ENCODE measurements at regions not wholly inside any gene's neighbourhood (a gene's known extent, or its start where the extent isn't known, plus 50 kb on each side); places are given as distances from the start of the nearest gene placed in this dataset.

- no peaks in the 10 kb centered on the region for H3K9me3 Mint-ChIP-seq
- H3K27ac Mint-ChIP-seq = peak overlapping the region; percentile 68 to 90 (median 82)
- peak overlapping the region in 1 of 3 experiments; percentile 34 for H3K4me3 Mint-ChIP-seq
- no peaks in the 10 kb centered on the region for H3K36me3 Mint-ChIP-seq (ENCODE audit: low read depth)
- H3K27me3 Mint-ChIP-seq (ENCODE audit: low read depth) = no peaks in the 10 kb centered on the region
- peaks cover 59% of the 10 kb centered on the region for H3K4me1 Mint-ChIP-seq
- TF ChIP-seq CTCF (IDR thresholded peaks at IDR 0.05; ENCODE audit: unreplicated experiment in 3 of 3) = no peak
Measured at GRCh38 chr3:150306083-150306482, 102.0 kb upstream of the TSC22D2 start.

- H3K36me3 Mint-ChIP-seq (ENCODE audit: low read depth) = no peaks in the 10 kb centered on the region
- H3K4me3 Mint-ChIP-seq = no peak overlapping the region
- peak in 1 of 3 experiments; percentile 9 for TF ChIP-seq CTCF (IDR thresholded peaks at IDR 0.05; ENCODE audit: unreplicated experiment in 3 of 3)
- no peak overlapping the region for H3K27ac Mint-ChIP-seq
- peaks cover 66% of the 10 kb centered on the region for H3K4me1 Mint-ChIP-seq
- H3K9me3 Mint-ChIP-seq = no peaks in the 10 kb centered on the region
- H3K27me3 Mint-ChIP-seq (ENCODE audit: low read depth) = no peaks in the 10 kb centered on the region
Measured at GRCh38 chr3:150303768-150304167, 104.3 kb upstream of the TSC22D2 start.

GRCh38 chr3:150302246-150302645 lies 105.9 kb upstream of the TSC22D2 start:
- Mint-ChIP-seq H3K9me3 (no peaks in the 10 kb centered on the region), H3K27me3 (ENCODE audit: low read depth) (no peaks in the 10 kb centered on the region), H3K27ac (peak overlapping the region in 1 of 3 experiments; percentile 6), H3K4me1 (peaks cover 51% of the 10 kb centered on the region), H3K36me3 (ENCODE audit: low read depth) (no peaks in the 10 kb centered on the region), H3K4me3 (no peak overlapping the region)
- no peak for TF ChIP-seq CTCF (IDR thresholded peaks at IDR 0.05; ENCODE audit: unreplicated experiment in 3 of 3)

- Mint-ChIP-seq H3K9me3 (no peaks in the 10 kb centered on the region), H3K4me3 (no peak overlapping the region), H3K27ac (peak overlapping the region in 1 of 3 experiments; percentile 24), H3K36me3 (ENCODE audit: low read depth) (no peaks in the 10 kb centered on the region), H3K27me3 (ENCODE audit: low read depth) (no peaks in the 10 kb centered on the region), H3K4me1 (peaks cover 45% of the 10 kb centered on the region)
- TF ChIP-seq CTCF (IDR thresholded peaks at IDR 0.05; ENCODE audit: unreplicated experiment in 3 of 3) = no peak
Measured at GRCh38 chr3:150300852-150301517, 107.1 kb upstream of the TSC22D2 start.

- no peaks in the 10 kb centered on the region for H3K27me3 Mint-ChIP-seq (ENCODE audit: low read depth)
- no peaks in the 10 kb centered on the region for H3K9me3 Mint-ChIP-seq
- no peak overlapping the region for H3K27ac Mint-ChIP-seq
- H3K4me3 Mint-ChIP-seq = no peak overlapping the region
- TF ChIP-seq CTCF (IDR thresholded peaks at IDR 0.05; ENCODE audit: unreplicated experiment in 3 of 3) = no peak
- no peaks in the 10 kb centered on the region for H3K36me3 Mint-ChIP-seq (ENCODE audit: low read depth)
- H3K4me1 Mint-ChIP-seq = peaks cover 44% of the 10 kb centered on the region
Measured at GRCh38 chr3:150300388-150300787, 107.7 kb upstream of the TSC22D2 start.

GRCh38 chr3:150299201-150299600 lies 108.9 kb upstream of the TSC22D2 start:
- peak overlapping the region; percentile 56 to 77 (median 57) for H3K27ac Mint-ChIP-seq
- H3K4me1 Mint-ChIP-seq = peaks cover 49% of the 10 kb centered on the region
- TF ChIP-seq CTCF (IDR thresholded peaks at IDR 0.05; ENCODE audit: unreplicated experiment in 3 of 3) = no peak
- H3K9me3 Mint-ChIP-seq = no peaks in the 10 kb centered on the region
- no peaks in the 10 kb centered on the region for H3K27me3 Mint-ChIP-seq (ENCODE audit: low read depth)
- H3K4me3 Mint-ChIP-seq = no peak overlapping the region
- no peaks in the 10 kb centered on the region for H3K36me3 Mint-ChIP-seq (ENCODE audit: low read depth)
